ENCODE measurements at regions not wholly inside any gene's neighbourhood (a gene's known extent, or its start where the extent isn't known, plus 50 kb on each side); places are given as distances from the start of the nearest gene placed in this dataset.

DNA sequence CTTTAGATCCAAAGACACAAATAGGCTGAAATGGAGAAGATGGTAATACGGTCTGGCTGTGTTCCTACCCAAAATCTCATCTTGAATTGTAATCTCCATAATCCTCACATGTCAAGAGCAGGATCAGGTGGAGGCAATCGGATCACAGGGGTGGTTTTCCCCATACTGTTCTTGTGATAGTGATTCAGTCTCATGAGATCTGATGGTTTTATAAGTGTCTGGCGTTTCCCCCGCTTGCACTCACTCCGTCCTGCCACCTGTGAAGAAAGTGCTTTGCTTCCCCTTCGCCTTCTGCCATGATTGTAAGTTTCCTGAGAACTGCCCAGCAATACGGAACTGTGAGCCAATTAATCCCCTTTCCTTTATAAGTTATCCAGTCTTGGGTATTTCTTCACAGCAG is 1795.5 kb upstream of the FLRT2 start:
- H3K4me3 ChIP-seq = no peak overlapping the region
- intact Hi-C loops (cut with DNase I) = no loop called here
- WGBS, 2 donors = 77 to 82% methylated on average over 7 of the region's 7 CpGs

DNA sequence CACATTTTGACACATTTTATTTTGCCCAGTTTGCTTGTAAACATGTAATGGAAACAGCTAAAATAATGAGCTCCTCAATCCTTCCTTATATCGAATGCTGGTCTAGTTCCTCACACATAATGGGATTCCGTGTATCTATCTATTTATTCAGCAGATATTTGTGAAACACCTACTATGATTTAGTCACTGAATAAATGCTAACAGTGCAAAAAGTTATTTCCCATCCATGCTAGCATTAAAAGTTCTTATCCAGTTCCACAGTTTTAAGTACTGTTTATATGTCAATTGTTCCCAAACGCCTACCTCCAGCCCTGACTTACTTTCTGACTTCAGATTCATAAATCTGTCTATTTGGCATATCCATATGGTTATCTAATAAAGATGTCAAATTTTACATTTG is 1788.7 kb upstream of the FLRT2 start:
- H3K27me3 ChIP-seq = no peaks in the 10 kb centered on the region
- ATAC-seq = no peak
- H3K9me3 ChIP-seq = no peaks in the 10 kb centered on the region
- H3K27ac ChIP-seq = no peak overlapping the region
- 91 to 92% methylated on average over 3 of the region's 3 CpGs for WGBS, 2 donors
- H3K36me3 ChIP-seq = no peaks in the 10 kb centered on the region
- no peaks in the 10 kb centered on the region for H3K4me1 ChIP-seq
- no peak for DNase-seq
- FAIRE-seq = no peak
- no peak overlapping the region for H3K4me3 ChIP-seq
- intact Hi-C loops (cut with DNase I) = no loop called here
- no peak for TF ChIP-seq CTCF (IDR thresholded peaks at IDR 0.05)

More for the DNA sequence above, 1795.5 kb upstream of the FLRT2 start:
- no peaks in the 10 kb centered on the region for H3K27me3 ChIP-seq
- H3K27ac ChIP-seq = no peak overlapping the region
- TF ChIP-seq CTCF (IDR thresholded peaks at IDR 0.05) = no peak
- H3K4me1 ChIP-seq = no peaks in the 10 kb centered on the region
- ATAC-seq (no peak), DNase-seq (no peak), FAIRE-seq (no peak)
- no peaks in the 10 kb centered on the region for H3K36me3 ChIP-seq
- no peaks in the 10 kb centered on the region for H3K9me3 ChIP-seq

- no peaks in the 10 kb centered on the region for H3K9me3 ChIP-seq
- WGBS, 2 donors = 78 to 81% methylated on average over 1 of the region's 1 CpG
Measured at GRCh38 chr14:83744224-83744623, 1785.7 kb upstream of the FLRT2 start.

DNA sequence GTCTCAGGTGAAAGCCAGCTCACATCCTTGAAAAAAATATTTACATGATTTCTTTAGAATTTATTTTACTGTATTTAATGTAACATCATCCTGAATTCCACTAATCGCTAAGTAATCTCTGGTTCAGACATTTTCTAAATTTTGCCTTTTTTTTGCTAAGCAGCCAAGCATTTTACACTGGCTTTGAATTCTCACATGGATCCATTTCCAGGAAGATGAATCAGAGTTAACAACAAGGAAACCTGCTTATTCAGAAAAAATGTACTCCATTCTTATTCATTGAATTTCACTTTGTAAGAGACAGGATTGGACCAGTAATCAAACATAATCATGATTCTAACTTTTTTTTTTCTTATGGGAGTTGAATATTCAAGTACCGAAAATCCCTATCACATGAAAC is 1785.1 kb upstream of the FLRT2 start:
- Histone ChIP-seq H3K27me3 (no peaks in the 10 kb centered on the region), H3K36me3 (no peaks in the 10 kb centered on the region), H3K9me3 (no peaks in the 10 kb centered on the region), H3K27ac (no peak overlapping the region), H3K4me3 (no peak overlapping the region), H3K4me1 (no peaks in the 10 kb centered on the region)
- ATAC-seq (no peak), FAIRE-seq (no peak), DNase-seq (no peak)
- 95 to 96% methylated on average over 2 of the region's 2 CpGs for WGBS, 2 donors
- intact Hi-C loops (cut with DNase I) = no loop called here
- no peak for TF ChIP-seq CTCF (IDR thresholded peaks at IDR 0.05)

More at GRCh38 chr14:83744224-83744623, 1785.7 kb upstream of the FLRT2 start:
- Histone ChIP-seq H3K4me3 (no peak overlapping the region), H3K27me3 (no peaks in the 10 kb centered on the region), H3K36me3 (no peaks in the 10 kb centered on the region), H3K27ac (no peak overlapping the region), H3K4me1 (no peaks in the 10 kb centered on the region)
- DNase-seq (no peak), ATAC-seq (no peak), FAIRE-seq (no peak)
- TF ChIP-seq CTCF (IDR thresholded peaks at IDR 0.05) = no peak
- intact Hi-C loops (cut with DNase I) = no loop called here

DNA sequence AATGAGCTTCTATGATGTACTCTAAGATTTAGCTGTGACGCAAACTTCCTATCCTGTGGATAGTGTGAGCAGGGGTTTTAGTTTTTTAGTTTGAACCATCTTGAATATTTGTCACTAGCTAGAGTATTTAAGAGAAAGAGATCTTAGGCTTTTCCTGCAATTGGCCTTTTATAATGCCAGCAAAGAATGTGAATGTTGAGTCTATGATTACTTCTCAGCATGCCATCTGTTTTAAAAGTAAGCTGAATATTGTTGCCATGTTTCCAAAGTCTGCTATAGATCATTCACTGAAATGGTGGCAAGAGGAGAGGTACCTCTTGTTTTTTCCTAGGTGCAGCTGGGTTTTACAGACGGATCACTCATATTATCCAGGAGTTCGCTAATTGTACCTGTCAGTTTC is 1783.6 kb upstream of the FLRT2 start:
- ATAC-seq = no peak
- H3K4me1 ChIP-seq = no peaks in the 10 kb centered on the region
- FAIRE-seq = no peak
- no peak overlapping the region for H3K27ac ChIP-seq
- no peak for DNase-seq
- H3K36me3 ChIP-seq = no peaks in the 10 kb centered on the region
- intact Hi-C loops (cut with DNase I) = no loop called here
- H3K9me3 ChIP-seq = no peaks in the 10 kb centered on the region
- no peaks in the 10 kb centered on the region for H3K27me3 ChIP-seq
- no peak overlapping the region for H3K4me3 ChIP-seq
- WGBS, 2 donors = 92 to 99% methylated on average over 3 of the region's 3 CpGs
- TF ChIP-seq CTCF (IDR thresholded peaks at IDR 0.05) = no peak
